H9 (cell line): ENCODE measurements at regions not wholly inside any gene's neighbourhood (a gene's known extent, or its start where the extent isn't known, plus 50 kb on each side); places are given as distances from the start of the nearest gene placed in this dataset.

ENCODE experiments used
- DNase-seq: peaks from one replicate; pipeline ENCODE4 v3.0.0-alpha.2; 2017
- H2AFZ ChIP-seq: one replicate; pipeline ENCODE4 v1.6.1; 2013; ENCODE audit warnings: mild to moderate bottlenecking, low read length, control low read depth, moderate library complexity
- H2AK5ac ChIP-seq: 2 replicates; pipeline ENCODE4 v1.6.1; 2013; ENCODE audit warnings: low read length, control low read depth, mixed read lengths; ENCODE audit not compliant: insufficient read length
- H2BK120ac ChIP-seq: one replicate; pipeline ENCODE4 v1.6.1; 2013; ENCODE audit warnings: low read depth, mild to moderate bottlenecking, low read length, control low read depth, inconsistent platforms; ENCODE audit not compliant: poor library complexity, severe bottlenecking
- H2BK12ac ChIP-seq: 2 replicates; pipeline ENCODE4 v1.6.1; 2013; ENCODE audit warnings: low read length, control low read depth, mixed read lengths, low read depth; ENCODE audit not compliant: insufficient read length
- H2BK15ac ChIP-seq: 2 replicates; pipeline ENCODE4 v1.6.1; 2013; ENCODE audit warnings: low read depth, low read length, control low read depth
- H2BK20ac ChIP-seq: one replicate; pipeline ENCODE4 v1.6.1; 2013; ENCODE audit warnings: low read depth, mild to moderate bottlenecking, low read length, control low read depth, inconsistent platforms; ENCODE audit not compliant: poor library complexity, severe bottlenecking
- H2BK5ac ChIP-seq: 2 replicates; pipeline ENCODE4 v1.6.1; 2013; ENCODE audit warnings: low read length, control low read depth, mixed read lengths; ENCODE audit not compliant: insufficient read length
- H3K14ac ChIP-seq: 2 replicates; pipeline ENCODE4 v1.6.1; 2013; ENCODE audit warnings: low read length, control low read depth; ENCODE audit not compliant: insufficient read depth
- H3K18ac ChIP-seq: 2 replicates; pipeline ENCODE4 v1.6.1; 2013; ENCODE audit warnings: low read depth, mild to moderate bottlenecking, mixed read lengths, low read length, control low read depth; ENCODE audit not compliant: insufficient read length
- H3K23ac ChIP-seq: 2 replicates; pipeline ENCODE4 v1.6.1; 2013; ENCODE audit warnings: low read length, control low read depth, mixed read lengths, low read depth; ENCODE audit not compliant: insufficient read length
- H3K23me2 ChIP-seq: 2 replicates; pipeline ENCODE4 v1.6.1; 2013; ENCODE audit warnings: low read depth, mild to moderate bottlenecking, mixed read lengths, low read length, control low read depth; ENCODE audit not compliant: insufficient read length, poor library complexity, severe bottlenecking
- H3K27ac ChIP-seq: 2 replicates; pipeline ENCODE4 v1.5.1; 2013; ENCODE audit warnings: low read length, control low read depth, mixed read lengths, low read depth; ENCODE audit not compliant: insufficient read length
- H3K27me3 ChIP-seq: 2 replicates; pipeline ENCODE4 v1.6.1; 2013; ENCODE audit warnings: low read length, control low read depth, inconsistent platforms; ENCODE audit not compliant: insufficient read depth
- H3K4ac ChIP-seq: 2 replicates; pipeline ENCODE4 v1.6.1; 2013; ENCODE audit warnings: low read depth, mild to moderate bottlenecking, control low read depth, inconsistent platforms, low read length, moderate library complexity
- H3K4me1 ChIP-seq: 2 replicates; pipeline ENCODE4 v1.6.1; 2013; ENCODE audit warnings: low read length, control low read depth, inconsistent platforms; ENCODE audit not compliant: insufficient read depth
- H3K4me2 ChIP-seq: 2 replicates; pipeline ENCODE4 v1.6.1; 2013; ENCODE audit warnings: low read length, control low read depth, mixed read lengths; ENCODE audit not compliant: insufficient read length, insufficient read depth
- H3K56ac ChIP-seq: 2 replicates; pipeline ENCODE4 v1.6.1; 2013; ENCODE audit warnings: low read depth, mild to moderate bottlenecking, mixed read lengths, low read length, control low read depth; ENCODE audit not compliant: insufficient read length
- H3K79me1 ChIP-seq: 2 replicates; pipeline ENCODE4 v1.6.1; 2013; ENCODE audit warnings: low read depth, mild to moderate bottlenecking, moderate library complexity, low read length, control low read depth, inconsistent platforms; ENCODE audit not compliant: insufficient read depth, poor library complexity, severe bottlenecking
- H3K79me2 ChIP-seq: 2 replicates; pipeline ENCODE4 v1.6.1; 2013; ENCODE audit warnings: low read length, control low read depth, inconsistent platforms; ENCODE audit not compliant: insufficient read depth
- H3K9ac ChIP-seq: 2 replicates; pipeline ENCODE4 v1.6.1; 2013; ENCODE audit warnings: low read length, control low read depth, mixed read lengths; ENCODE audit not compliant: insufficient read length; ENCODE audit errors: extremely low read depth
- H3K9me3 ChIP-seq: one replicate; pipeline ENCODE4 v1.6.1; 2013; ENCODE audit warnings: low read depth, low read length, inconsistent platforms; ENCODE audit not compliant: control insufficient read depth
- H3T11ph ChIP-seq: one replicate; pipeline ENCODE4 v1.6.1; 2013; ENCODE audit warnings: mild to moderate bottlenecking, low read length, control low read depth, inconsistent platforms
- H4K20me1 ChIP-seq: one replicate; pipeline ENCODE4 v1.6.1; 2013; ENCODE audit not compliant: control insufficient read depth, insufficient read length, insufficient read depth
- H4K5ac ChIP-seq: 2 replicates; pipeline ENCODE4 v1.6.1; 2013; ENCODE audit warnings: low read depth, mild to moderate bottlenecking, mixed read lengths, low read length, control low read depth; ENCODE audit not compliant: insufficient read length
- H4K8ac ChIP-seq: replicated peaks from 2 replicates; pipeline ENCODE4 v1.6.1; 2013; ENCODE audit warnings: low read length, control low read depth, mixed read lengths, low read depth; ENCODE audit not compliant: insufficient read length
- H4K91ac ChIP-seq: 2 replicates; pipeline ENCODE4 v1.6.1; 2013; ENCODE audit warnings: low read depth, mild to moderate bottlenecking, moderate library complexity, mixed read lengths, low read length, control low read depth; ENCODE audit not compliant: insufficient read length
- H3K27ac Mint-ChIP-seq, 3 experiments: 2 replicates in 2 of 3; 3 replicates in 1 of 3; pipeline ENCODE4 v1.8.0; 2020 to 2021; ENCODE audit warnings: mixed read lengths in 3 of 3, mild to moderate bottlenecking in 1 of 3, moderate library complexity in 1 of 3
- H3K27me3 Mint-ChIP-seq: 2 replicates; pipeline ENCODE4 v1.8.0; 2021; ENCODE audit warnings: low read depth, mild to moderate bottlenecking, moderate library complexity, mixed read lengths
- H3K36me3 Mint-ChIP-seq, 3 experiments: 2 replicates in 2 of 3; 3 replicates in 1 of 3; pipeline ENCODE4 v1.8.0; 2020 to 2021; ENCODE audit warnings: low read depth in 3 of 3, mixed read lengths in 3 of 3; ENCODE audit not compliant: insufficient read depth in 1 of 3
- H3K4me1 Mint-ChIP-seq, 2 experiments: 2 replicates each; pipeline ENCODE4 v1.8.0; 2020; ENCODE audit warnings: mixed read lengths in 2 of 2
- H3K4me3 Mint-ChIP-seq, 2 experiments: 2 replicates in 1 of 2; 3 replicates in 1 of 2; pipeline ENCODE4 v1.8.0; 2020 to 2021; ENCODE audit warnings: mild to moderate bottlenecking in 2 of 2, mixed read lengths in 2 of 2, moderate library complexity in 1 of 2
- H3K9me3 Mint-ChIP-seq, 2 experiments: 2 replicates in 1 of 2; 3 replicates in 1 of 2; pipeline ENCODE4 v1.8.0; 2020; ENCODE audit warnings: mild to moderate bottlenecking in 2 of 2, mixed read lengths in 2 of 2, moderate library complexity in 1 of 2
- WGBS: extraction: QIAGEN DNeasy Blood & Tissue Kit; methylation state at CpG from one replicate; pipeline ENCODE4 v1.1.7; 2013; ENCODE audit warnings: missing lambda C conversion rate, low lambda C conversion rate, mixed read lengths; ENCODE audit not compliant: insufficient read length; ENCODE audit errors: extremely low coverage; 5-methylcytosine and 5-hydroxymethylcytosine counted together
- TF ChIP-seq, protein P1 (sequence below): fragments of 200-600 bp; sonication (generic); conservative IDR thresholded peaks from 3 replicates; pipeline ENCODE4 v1.8.0; 2021; ENCODE audit warnings: antibody characterized with exemption, mild to moderate bottlenecking

DNA sequence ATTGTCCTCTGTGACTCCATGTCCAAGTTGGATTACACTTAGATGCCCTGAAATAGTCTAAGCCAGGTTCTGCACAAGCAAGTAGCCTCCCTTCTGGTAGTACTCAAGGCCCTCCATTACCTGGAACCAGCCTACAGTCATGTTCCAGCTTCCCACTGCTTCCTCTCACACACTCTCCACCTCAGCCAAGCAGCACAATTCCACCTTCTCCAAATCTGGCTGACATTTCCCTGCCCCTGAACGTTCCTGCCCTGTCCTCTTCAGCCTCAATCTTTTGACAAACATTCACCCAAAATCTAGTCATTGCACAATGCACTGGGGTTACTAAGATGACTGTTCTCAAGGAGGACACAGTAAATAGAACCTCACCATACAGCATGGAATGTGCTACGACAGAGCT, 95.3 kb upstream of the KLHL29 start:
- H3K79me1 ChIP-seq = no peaks in the 10 kb centered on the region
- no peak overlapping the region for H2BK120ac ChIP-seq
- H4K5ac ChIP-seq = no peak overlapping the region
- no peak overlapping the region for H2AFZ ChIP-seq
- H3K4me3 Mint-ChIP-seq = no peak overlapping the region
- H3K36me3 Mint-ChIP-seq = no peaks in the 10 kb centered on the region; a peak in 1 of 7 replicates
- H2BK20ac ChIP-seq = no peak overlapping the region
- no peak for DNase-seq
- no peak overlapping the region for H3T11ph ChIP-seq
- H2BK12ac ChIP-seq = no peak overlapping the region
- H2AK5ac ChIP-seq = no peak overlapping the region
- no peaks in the 10 kb centered on the region for H4K20me1 ChIP-seq
- H3K27me3 Mint-ChIP-seq = no peaks in the 10 kb centered on the region; the same call in 1 of the 2 replicates
- H3K9me3 Mint-ChIP-seq = no peaks in the 10 kb centered on the region
- no peak overlapping the region for H3K18ac ChIP-seq
- TF ChIP-seq, protein P1, sequence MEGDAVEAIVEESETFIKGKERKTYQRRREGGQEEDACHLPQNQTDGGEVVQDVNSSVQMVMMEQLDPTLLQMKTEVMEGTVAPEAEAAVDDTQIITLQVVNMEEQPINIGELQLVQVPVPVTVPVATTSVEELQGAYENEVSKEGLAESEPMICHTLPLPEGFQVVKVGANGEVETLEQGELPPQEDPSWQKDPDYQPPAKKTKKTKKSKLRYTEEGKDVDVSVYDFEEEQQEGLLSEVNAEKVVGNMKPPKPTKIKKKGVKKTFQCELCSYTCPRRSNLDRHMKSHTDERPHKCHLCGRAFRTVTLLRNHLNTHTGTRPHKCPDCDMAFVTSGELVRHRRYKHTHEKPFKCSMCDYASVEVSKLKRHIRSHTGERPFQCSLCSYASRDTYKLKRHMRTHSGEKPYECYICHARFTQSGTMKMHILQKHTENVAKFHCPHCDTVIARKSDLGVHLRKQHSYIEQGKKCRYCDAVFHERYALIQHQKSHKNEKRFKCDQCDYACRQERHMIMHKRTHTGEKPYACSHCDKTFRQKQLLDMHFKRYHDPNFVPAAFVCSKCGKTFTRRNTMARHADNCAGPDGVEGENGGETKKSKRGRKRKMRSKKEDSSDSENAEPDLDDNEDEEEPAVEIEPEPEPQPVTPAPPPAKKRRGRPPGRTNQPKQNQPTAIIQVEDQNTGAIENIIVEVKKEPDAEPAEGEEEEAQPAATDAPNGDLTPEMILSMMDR = no peak
- no peak overlapping the region for H3K56ac ChIP-seq
- H3K4me2 ChIP-seq = no peak overlapping the region
- H3K27ac Mint-ChIP-seq = no peak overlapping the region
- no peak overlapping the region for H4K91ac ChIP-seq
- no peak overlapping the region for H3K4ac ChIP-seq
- H3K79me2 ChIP-seq = no peaks in the 10 kb centered on the region
- H3K9ac ChIP-seq = no peak overlapping the region
- H4K8ac ChIP-seq = no peak overlapping the region
- H3K27me3 ChIP-seq = no peaks in the 10 kb centered on the region
- H3K9me3 ChIP-seq = no peaks in the 10 kb centered on the region
- no peak overlapping the region for H2BK15ac ChIP-seq
- H3K14ac ChIP-seq = no peak overlapping the region
- no peak overlapping the region for H2BK5ac ChIP-seq
- H3K23ac ChIP-seq = no peak overlapping the region
- H3K4me1 ChIP-seq = peaks cover 10% of the 10 kb centered on the region
- H3K27ac ChIP-seq = no peak overlapping the region
- H3K4me1 Mint-ChIP-seq = peaks cover 26% of the 10 kb centered on the region in 2 experiments
- WGBS = no CpG with 5 or more reads among the region's 2 CpGs
- no peaks in the 10 kb centered on the region for H3K23me2 ChIP-seq
